ENCODE measurements at regions not wholly inside any gene's neighbourhood (a gene's known extent, or its start where the extent isn't known, plus 50 kb on each side); places are given as distances from the start of the nearest gene placed in this dataset.

- H3K56ac ChIP-seq (ENCODE audit: insufficient read length, low read depth, low read length): no peak overlapping the region
- H4K5ac ChIP-seq (ENCODE audit: insufficient read length, low read depth, low read length): no peak overlapping the region
- H3K9me3 ChIP-seq (ENCODE audit: control insufficient read depth, low read depth, low read length): no peaks in the 10 kb centered on the region
- TF ChIP-seq, protein P1, sequence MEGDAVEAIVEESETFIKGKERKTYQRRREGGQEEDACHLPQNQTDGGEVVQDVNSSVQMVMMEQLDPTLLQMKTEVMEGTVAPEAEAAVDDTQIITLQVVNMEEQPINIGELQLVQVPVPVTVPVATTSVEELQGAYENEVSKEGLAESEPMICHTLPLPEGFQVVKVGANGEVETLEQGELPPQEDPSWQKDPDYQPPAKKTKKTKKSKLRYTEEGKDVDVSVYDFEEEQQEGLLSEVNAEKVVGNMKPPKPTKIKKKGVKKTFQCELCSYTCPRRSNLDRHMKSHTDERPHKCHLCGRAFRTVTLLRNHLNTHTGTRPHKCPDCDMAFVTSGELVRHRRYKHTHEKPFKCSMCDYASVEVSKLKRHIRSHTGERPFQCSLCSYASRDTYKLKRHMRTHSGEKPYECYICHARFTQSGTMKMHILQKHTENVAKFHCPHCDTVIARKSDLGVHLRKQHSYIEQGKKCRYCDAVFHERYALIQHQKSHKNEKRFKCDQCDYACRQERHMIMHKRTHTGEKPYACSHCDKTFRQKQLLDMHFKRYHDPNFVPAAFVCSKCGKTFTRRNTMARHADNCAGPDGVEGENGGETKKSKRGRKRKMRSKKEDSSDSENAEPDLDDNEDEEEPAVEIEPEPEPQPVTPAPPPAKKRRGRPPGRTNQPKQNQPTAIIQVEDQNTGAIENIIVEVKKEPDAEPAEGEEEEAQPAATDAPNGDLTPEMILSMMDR (conservative IDR thresholded peaks at IDR 0.05): no peak
- no peak overlapping the region for H3K23ac ChIP-seq (ENCODE audit: insufficient read length, low read depth, low read length)
- H3K14ac ChIP-seq (ENCODE audit: insufficient read depth, low read length): no peak overlapping the region
- no peak overlapping the region for H2BK15ac ChIP-seq (ENCODE audit: low read depth, low read length)
- H3K79me1 ChIP-seq (ENCODE audit: insufficient read depth, low read depth, low read length, poor library complexity, severe bottlenecking): no peaks in the 10 kb centered on the region
- Mint-ChIP-seq H3K27ac (no peak overlapping the region), H3K9me3 (no peaks in the 10 kb centered on the region), H3K4me3 (no peak overlapping the region), H3K36me3 (ENCODE audit: insufficient read depth in 1 of 3, low read depth in 3 of 3) (no peaks in the 10 kb centered on the region), H3K27me3 (ENCODE audit: low read depth) (no peaks in the 10 kb centered on the region), H3K4me1 (peaks cover 0 to 2% of the 10 kb centered on the region in 2 experiments; a peak in 1 of 4 replicates)
- H2BK12ac ChIP-seq (ENCODE audit: insufficient read length, low read depth, low read length): no peak overlapping the region
- no peak overlapping the region for H2BK5ac ChIP-seq (ENCODE audit: insufficient read length, low read length)
- H2AFZ ChIP-seq (ENCODE audit: low read length): no peak overlapping the region
- no peak overlapping the region for H4K8ac ChIP-seq (replicated peaks; ENCODE audit: insufficient read length, low read depth, low read length)
- no peak overlapping the region for H2BK20ac ChIP-seq (ENCODE audit: low read depth, low read length, poor library complexity, severe bottlenecking)
- H3K4me2 ChIP-seq (ENCODE audit: insufficient read depth, insufficient read length, low read length): no peak overlapping the region
- no peak overlapping the region for H3K4ac ChIP-seq (ENCODE audit: low read depth, low read length)
- H3K27me3 ChIP-seq (ENCODE audit: insufficient read depth, low read length): no peaks in the 10 kb centered on the region
- H4K91ac ChIP-seq (ENCODE audit: insufficient read length, low read depth, low read length): no peak overlapping the region
- H2AK5ac ChIP-seq (ENCODE audit: insufficient read length, low read length): no peak overlapping the region
- no peak overlapping the region for H2BK120ac ChIP-seq (ENCODE audit: low read depth, low read length, poor library complexity, severe bottlenecking)
- H3K9ac ChIP-seq (ENCODE audit: extremely low read depth, insufficient read length, low read length): no peak overlapping the region
- H3K23me2 ChIP-seq (ENCODE audit: insufficient read length, low read depth, low read length, poor library complexity, severe bottlenecking): no peaks in the 10 kb centered on the region
- no peaks in the 10 kb centered on the region for H3K4me1 ChIP-seq (ENCODE audit: insufficient read depth, low read length)
- no peaks in the 10 kb centered on the region for H3K79me2 ChIP-seq (ENCODE audit: insufficient read depth, low read length)
- no peak overlapping the region for H3K27ac ChIP-seq (ENCODE audit: insufficient read length, low read depth, low read length)
- no peak for DNase-seq
- no peaks in the 10 kb centered on the region for H4K20me1 ChIP-seq (ENCODE audit: control insufficient read depth, insufficient read depth, insufficient read length)
- no peak overlapping the region for H3T11ph ChIP-seq (ENCODE audit: low read length)
- no CpG with 5 or more reads among the region's 4 CpGs for WGBS (ENCODE audit: extremely low coverage, insufficient read length, low lambda C conversion rate)
- H3K18ac ChIP-seq (ENCODE audit: insufficient read length, low read depth, low read length): no peak overlapping the region
Measured at GRCh38 chr2:107738266-107738665, 88.4 kb upstream of the RGPD4 start.

Measured in H9 (cell line).